Stimulated activated CD4-positive, alpha-beta T cell treated with anti-CD3 and anti-CD28 coated beads, Interleukin-2, amount 100 ng/mL, for 4 hours (primary cell): ENCODE measurements at regions not wholly inside any gene's neighbourhood (a gene's known extent, or its start where the extent isn't known, plus 50 kb on each side); places are given as distances from the start of the nearest gene placed in this dataset.
A peak's percentile ranks its signal among the peaks of the same experiment; 100 is the strongest.

Experiments
- DNase-seq: peaks from one replicate; pipeline ENCODE4 v3.0.0-alpha.2; 2020; ENCODE audit warnings: low read depth

DNA sequence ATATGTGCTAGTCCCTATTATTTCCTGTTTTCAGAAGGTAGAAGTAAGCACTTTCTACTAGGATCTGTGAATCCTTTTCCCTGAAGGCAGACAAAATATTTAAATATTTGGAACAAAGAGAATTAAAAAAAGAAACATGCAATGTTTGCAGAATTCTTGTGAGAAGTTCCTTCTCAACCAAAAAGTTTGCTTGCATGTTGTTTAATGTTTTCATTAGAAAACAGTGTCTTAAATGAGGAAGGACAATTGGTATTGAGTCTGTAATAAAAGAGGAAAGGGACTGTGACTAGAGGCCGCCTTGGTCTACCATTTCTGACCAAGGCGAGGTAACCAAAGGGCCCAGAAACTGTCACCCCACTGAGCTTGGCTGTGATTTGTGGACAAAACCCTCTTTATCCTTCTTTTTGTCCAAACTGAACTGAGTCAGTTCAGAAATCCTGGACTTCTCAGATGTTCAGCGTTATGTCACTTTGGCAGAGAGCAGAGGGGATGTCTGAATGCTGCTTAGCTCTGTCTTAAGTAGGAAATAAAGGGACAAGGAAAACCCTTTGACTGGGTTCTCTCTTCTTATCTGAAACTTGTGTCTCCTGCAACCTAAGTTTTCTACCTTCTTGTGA, 129.8 kb upstream of the CPM start:
- no peak for DNase-seq

DNA sequence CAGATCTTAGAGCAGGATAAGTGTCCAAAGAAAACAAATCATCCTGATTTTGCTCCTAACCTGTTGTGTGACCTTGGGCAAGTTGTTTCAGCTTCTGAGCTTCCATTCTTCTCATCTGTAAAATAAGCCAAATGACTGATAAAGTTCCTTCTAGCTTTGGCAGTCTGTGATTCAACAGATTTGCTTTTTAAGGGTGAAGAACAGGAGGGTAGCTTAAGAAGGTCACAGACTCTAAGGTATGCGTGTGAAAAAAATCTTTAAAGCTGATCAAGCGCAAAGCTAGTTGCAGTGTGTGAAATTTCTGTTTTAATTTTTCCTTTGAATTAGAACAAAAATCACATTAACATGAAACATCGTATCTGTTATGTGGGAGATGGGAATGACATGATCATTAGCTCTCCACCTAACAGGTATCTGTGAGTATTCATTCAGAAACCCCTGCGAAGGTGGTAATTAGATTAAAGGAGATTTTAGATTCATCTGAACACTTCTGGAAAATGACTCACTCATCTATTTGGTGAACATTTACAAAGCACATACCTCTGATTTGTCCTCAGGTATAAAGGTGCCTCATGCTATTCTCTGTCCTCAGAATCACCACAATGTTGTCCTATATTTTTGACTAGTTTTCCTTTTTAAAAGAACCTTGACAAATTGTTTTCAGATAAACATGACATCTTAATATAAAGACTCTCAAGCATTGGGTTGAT, 131.9 kb upstream of the CPM start:
- DNase-seq, result no peak

DNA sequence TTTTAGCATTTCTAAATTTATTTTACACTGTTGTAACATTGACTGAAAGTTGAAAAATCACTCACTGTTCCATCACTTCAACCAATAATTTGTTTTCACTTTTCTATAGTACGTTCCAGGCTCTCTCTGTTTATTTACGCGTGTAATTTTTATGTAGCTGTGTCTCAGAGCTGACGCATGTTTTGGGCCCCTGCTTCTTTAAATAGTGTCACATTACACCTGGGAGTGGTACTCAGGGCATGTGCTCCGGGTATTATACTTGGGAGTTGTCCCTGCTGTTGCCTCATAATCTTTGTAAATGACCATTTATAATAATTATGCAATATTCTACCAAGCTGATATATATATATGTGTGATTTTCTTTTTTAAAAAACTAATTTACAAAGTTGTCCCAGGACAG, 132.8 kb upstream of the CPM start:
- no peak for DNase-seq

DNA sequence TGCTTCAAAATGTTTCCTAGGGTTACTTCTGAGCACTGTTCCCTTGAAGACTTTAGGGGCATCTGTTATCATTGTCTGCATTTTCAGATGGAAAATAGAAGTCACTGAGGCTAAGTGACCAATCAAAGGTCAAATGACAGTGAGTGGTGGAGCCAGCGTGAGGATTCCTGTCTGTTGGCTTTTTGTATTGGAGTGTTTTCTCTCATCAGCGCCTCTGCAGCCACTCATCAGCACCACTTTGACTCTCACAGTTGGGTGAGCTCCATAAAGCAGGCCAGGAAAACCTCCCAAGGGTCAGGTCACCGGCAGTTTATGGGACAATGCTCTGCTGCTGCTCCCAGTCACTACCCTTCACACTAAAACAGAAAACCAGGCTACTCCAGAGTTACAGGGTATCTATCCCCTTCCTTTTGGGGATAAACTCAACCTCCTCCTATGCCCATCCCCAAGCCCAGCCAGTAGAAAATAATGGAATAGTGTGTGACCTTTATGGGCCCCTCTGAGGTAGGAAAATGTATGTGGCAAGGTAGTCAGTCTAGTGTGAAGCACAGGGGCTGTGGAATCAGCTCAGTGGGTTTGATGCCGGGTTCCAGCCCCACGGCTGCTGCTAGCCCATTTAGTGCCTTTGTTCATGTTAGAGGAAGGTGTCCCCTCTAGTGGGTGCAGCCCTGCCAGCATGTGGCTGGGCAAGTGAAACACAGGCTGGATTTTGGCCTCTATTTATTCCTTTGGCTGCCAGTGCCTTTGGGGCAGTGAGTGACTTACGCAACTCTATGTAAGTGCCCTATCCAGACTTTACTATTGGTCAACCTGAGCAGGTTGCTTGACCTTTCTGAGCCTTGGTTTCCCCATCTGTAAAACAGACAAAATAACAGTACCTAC, 133.8 kb upstream of the CPM start:
- no peak for DNase-seq

DNA sequence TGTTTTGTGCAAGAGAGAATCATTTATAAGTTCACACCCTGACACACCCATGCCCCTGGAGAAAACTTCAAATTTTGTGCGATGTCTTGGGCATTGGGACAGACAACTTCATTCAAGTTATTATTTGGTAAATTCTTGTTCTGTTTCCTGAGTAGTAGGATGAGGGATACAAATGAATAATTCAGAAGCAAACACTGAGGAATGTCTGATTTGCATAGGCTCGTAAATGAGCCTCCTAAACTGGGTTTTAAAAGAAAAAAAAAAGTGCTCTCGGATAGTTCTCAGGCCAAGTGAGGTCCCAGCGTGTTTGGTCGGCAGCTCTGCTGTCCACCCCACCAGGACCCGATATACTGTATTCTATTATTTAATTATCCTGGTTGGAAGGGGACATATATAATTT, 134.7 kb upstream of the CPM start:
- no peak for DNase-seq

DNA sequence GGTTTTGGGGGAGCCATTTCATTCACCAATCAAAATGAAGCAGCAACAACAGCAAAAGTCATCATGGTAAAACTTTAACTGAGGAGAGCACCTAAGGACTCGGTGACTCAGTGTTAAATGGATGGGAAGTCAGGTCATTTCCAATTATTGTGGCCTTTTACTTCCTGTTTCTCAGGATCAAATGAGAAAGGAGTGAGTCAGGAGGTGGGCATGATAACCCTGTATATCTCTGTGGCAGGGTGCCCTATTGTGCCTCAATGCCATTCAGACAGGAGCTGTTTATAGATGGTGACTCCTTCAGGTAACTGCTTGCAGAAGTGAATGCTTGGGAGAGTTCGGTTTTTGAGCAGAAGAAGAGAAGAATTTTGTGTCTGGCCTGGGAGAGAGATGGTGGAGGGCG, 135.5 kb upstream of the CPM start:
- no peak for DNase-seq

DNA sequence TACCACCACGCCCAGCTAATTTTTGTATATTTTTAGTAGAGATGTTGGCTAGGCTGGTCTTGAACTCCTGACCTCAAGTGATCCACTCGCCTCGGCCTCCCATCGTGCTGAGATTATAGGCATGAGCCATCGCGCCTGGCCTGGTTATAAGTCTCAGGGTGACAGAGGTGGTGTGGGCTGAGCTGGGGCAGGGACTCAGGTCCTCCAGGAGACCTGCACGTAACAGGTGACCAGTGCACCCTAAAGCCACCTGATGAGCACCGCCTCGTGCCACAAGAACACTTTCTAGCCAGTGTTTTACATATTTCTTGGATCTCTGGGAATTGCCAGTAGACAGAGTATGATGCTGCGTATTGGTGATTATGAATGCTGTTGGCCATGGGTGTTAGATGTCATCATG, 136.5 kb upstream of the CPM start:
- no peak for DNase-seq

DNA sequence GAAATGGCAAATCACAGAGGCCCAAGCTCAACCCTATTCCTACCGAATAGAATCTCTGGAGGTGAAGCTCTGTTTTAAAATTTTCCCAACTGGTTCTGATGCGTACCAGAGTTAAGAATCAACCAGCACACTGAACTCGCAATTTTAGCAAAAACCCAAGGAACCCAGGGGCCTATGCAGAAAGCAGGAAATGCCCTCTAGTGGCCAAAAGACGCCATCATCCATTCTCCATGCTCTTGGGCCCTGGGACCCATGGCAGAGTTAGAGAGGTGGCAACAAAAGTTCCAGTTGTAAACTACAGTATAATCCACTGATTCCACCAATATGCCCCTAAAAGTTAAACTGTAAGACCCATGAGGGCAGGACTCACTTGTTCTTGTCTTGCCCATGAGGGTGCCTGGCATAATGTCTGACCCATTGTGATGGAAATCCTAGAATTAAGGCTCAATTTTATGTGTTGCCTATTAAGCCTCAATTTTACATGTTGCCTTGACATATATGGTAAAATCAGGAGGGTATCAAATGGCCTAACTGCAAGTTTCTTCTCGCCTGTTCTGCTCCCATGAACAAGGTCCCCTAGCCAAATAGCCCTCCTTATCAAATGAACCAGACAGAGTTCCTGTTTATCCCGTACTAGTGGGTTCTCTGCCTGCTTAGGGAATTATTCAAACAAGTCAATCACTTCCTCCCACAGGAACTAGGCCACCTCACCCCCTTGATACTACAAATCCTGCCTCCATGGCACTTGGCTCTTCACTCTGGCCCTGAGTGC, 137.5 kb upstream of the CPM start:
- DNase-seq, result peak; percentile 49

DNA sequence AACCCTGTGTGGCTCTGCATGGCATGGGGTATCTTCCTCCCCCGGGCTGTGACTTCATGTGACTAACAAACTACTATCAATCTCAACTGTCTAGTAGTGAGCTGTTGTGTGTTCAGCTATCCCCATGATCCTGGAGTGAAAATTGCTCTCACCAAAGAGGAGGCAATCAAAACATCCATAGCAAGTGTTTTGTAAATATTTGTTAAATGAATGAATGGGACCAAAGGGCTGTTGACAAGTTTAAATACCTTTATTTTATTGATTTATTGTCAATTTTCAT, 138.1 kb upstream of the CPM start:
- DNase-seq, result no peak

DNA sequence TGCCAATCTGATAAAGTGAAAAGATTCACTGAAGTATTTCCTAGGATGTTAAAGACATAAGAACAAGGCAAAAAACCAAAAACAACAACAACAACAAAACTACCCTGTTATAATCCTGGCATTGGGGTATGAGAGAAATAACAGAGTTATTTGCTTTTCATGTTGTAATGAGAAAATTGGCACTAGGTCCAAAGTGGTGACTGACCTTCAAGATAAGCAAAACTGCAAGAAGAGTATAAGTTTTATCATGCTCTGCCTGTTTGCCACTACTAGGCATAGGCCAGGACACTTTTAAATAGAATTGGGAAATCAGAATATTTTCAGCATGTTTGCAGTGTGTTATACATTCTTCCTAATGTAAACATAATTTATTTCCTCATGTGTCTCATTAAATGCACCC, 140.1 kb upstream of the CPM start:
- no peak for DNase-seq

DNA sequence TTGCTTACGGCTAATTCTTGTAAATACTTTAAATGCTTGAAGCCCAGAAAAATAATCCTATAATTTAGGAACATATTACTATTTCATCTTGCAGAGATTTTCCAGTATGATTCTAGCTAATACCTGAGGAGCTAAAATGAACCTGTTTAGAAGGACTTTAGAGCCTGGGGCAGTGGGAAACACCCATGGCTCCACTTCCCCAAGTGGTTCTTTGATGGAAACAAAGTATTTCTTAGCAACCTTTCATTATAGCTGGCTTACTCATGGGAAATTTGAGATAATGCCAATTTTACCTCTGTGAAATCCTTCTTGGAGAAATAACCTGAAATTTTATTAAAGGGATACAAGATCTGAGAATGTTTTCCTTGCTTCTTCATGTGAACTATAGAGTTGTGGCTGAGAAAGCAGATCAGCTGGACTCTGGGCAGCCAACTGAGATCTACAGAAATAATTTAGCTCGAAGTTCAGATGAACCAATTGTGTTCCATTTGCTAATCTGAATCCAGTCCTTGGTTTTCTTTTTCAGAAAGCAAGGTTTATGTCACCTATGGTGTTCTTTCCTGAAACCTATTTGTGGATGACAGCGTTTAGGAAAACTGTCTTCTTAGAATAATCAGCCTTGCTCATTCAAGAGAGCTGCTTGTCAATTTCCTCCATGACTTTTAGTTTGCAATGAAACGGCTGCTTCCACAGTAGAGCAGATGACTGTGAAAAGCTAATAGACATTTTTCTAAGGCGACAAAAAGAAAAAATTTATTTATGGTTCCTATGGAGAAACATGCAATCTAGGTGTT, 141.8 kb upstream of the CPM start:
- no peak for DNase-seq

DNA sequence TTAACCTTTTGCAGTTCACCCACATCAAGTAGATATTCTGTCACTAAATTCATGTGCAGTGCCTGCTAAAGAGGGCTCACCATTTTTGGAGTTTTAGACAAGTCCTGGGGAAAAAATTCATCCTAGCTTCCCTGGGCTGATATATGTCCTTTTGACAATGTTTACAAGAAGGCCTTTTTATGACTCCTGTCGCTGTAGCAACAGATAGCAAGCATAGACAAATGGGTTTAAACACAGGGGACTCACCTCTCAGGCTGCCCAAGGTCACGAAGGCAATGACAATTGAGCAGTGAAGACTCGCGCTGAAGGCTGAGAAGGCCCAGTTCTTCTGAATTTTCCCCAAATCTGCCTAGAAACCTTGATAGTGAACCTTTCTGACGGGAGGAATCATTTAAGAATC, 150.7 kb upstream of the CPM start:
- DNase-seq, result no peak

DNA sequence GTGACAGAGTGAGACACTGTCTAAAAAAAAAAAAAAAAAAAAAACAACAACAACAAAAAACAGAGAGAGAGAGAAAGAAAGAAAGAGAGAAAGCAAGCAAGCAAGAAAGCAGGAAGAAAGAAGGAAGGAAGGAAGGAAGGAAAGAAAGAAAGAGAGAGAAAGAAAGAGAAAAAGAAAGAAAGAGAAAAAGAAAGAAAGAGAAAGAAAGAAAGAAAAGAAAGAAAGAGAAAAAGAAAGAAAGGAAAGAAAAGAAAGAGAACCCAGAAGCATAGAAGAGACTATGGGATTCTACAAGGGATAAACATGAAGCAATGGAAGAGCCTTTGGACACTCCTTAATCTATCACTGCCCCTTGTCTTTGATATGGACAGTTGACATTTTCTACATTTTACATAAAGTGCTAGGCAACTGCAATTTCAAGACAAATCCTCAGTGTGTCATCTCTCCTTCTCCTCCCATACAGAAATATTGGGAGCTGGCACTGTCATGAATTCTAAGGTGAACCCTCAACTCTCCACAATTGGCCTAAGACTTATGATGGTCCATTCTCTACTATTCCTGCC, 151.9 kb upstream of the CPM start:
- no peak for DNase-seq

DNA sequence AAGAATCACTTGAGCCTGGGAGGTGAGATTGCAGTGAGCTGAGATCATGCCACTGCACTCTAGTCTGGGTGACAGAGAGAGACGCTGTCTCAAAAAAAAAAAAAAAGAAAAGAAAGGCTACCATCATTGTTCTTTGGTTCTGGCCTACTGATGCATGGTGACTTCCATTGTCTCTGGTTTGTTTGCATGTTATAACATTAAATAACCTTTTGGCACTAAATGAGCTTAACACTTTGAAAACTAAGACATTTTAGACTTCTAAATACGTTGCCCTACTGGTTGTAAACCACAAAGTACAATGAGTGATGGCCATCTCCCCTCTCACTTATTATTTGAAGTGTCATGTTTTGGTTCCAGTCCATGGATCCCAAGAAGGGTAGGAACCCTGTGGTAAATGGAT, 152.9 kb upstream of the CPM start:
- no peak for DNase-seq

DNA sequence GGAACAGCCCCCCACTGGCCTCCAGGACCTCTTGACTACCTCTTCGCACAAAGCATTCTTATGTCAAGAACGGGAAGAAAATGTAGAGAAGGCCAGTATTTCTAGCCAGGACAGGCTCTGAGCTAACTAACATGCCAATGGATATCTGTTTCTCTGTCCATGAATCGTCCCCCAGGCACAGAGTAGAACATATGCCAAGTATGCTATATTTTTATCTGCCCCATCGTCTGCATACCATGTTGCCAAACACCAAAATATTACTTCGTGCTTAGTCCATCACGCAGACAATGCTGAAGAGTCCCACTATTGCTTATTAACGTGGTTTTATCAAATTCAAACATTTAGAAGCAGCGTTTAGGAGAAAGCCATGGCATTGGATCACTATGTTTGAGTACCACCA, 151.4 kb upstream of the CPSF6 start:
- DNase-seq, result no peak

DNA sequence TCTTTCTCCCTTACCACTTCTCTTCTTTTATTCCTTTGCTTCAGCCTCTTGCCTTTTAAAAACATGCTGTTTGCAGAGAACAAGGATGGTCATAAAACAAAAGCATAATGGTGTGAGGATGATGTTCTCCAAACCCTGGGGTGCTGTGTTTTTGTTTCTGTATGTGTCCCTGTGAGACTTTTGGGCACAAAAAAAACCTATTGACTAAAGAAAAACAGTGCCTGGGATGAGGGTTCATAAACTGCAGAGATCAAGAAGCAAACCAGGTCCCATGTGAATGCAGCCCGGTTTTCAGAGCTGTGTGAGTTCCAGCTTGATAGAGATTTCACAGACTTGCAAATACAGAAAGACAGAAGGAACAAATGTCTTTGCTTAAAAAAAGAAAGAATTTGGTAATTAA, 148.6 kb upstream of the CPSF6 start:
- no peak for DNase-seq

DNA sequence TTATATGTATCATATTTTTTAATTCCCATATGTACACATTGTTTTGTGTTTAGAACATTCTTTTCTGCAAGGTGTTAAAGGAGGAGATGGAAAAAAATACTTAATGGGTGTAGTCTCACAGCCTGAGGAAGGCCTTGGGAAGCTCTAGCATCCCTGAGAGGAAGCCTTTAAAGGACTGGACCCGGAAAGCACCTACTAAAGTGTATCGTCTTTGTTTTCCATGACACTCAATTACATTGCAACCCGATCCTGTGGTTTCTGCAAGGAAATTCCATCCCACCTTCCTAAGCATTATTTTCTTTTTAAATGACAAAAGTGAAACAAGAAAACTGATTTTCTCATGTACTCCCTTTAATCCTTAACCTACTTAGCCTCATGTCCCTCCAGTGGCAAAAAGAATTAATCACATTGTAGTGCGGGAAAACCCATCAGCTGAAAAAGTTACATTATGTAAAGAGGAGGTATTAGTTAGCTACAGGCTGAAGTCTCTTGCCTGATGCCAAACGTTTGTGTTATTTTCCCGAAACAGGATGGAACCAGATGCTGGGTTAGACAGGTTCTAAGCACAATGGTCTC, 147.8 kb upstream of the CPSF6 start:
- DNase-seq, result no peak

DNA sequence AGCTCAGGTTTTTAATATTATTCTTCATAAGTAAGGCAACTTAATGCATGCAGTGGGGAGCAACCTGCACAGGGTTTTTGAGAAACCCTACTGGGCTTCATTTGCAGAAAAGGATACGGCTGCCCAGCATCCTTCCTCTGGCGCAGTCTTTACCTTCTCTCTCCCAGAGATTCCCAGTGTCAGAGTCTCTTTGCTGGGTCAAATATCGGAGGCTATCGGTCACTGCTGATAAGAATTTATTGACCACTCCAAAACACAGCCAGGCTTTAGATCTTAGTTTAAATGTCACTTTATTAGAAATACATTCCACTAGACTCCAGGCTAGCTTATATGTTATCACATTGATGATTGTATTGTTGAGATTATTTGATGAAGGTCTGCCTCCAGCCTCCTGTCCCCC, 147.2 kb upstream of the CPSF6 start:
- DNase-seq, result no peak

DNA sequence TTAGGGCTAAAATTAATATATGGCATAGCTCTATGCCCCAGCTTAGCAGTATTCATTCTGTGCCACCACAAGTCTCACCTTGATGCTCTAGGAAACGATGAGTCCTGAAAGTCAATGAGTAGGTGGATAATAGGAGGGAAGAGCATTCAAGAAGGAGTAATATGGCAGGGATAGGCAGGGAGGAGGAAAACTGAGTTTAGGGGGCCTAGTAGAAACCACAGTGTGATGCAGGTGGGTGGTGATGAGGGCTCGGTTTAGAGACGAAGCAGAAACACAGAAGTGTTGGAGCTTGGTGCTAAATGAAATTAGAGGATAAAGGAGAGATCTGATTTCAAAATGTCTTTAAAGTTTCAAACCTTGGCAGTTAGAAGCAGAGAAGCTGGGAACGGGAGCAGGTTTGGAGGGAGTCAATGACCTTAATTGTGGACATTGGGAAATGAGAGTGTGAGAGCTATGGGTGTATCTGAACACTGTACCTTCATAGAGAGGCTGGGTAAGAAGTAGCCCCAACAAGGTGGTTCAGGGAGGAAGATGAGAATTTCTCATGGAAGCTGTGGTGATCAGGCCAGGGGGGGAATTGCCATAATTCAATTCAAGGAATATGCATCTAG, 144.7 kb upstream of the CPSF6 start:
- DNase-seq, result no peak

DNA sequence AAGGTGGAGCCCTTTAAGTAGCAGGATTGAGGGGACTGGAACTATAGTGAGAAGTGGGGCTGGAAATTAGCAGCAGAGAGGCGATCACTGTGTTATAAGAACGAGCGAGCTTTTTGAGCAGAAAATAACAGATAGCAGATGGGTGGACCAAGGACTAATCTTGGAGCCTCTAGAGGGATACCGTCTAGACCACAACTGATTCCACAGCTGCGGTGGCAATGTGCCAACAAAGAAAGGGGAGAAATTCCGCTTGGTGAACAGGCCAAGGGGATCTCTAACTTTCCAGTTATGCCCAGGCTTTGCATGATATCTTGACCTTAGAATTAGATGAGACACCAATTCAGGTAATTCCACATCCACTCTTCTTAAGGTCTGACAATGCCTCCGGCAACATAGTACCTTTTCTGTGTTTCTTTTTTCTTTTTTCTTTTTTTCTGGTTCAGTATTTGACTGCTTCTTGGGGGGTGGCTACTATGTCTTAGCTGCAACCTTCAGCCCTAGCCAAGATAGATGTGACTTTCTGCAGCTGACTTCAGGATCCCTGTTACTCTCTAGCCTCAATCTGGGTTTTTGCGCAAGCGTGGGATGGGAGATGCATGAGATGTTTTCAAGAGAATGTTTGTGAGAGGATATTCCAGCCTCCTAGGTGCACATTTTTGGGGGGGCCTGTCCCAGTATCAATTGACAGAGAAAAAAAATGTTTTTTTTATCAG, 143.4 kb upstream of the CPSF6 start:
- DNase-seq, result no peak
